GM12872 (cell line): ENCODE measurements at regions not wholly inside any gene's neighbourhood (a gene's known extent, or its start where the extent isn't known, plus 50 kb on each side); places are given as distances from the start of the nearest gene placed in this dataset.

Experiments
- CTCF ChIP-seq: IDR thresholded peaks from 3 replicates; pipeline ENCODE4 v1.5.1; 2011; ENCODE audit warnings: low read depth, mild to moderate bottlenecking, low read length, moderate library complexity; ENCODE audit not compliant: insufficient read depth

- no peak for TF ChIP-seq CTCF
Observed at GRCh38 chr14:54317391-54317790, 79.4 kb upstream of the CDKN3 start.

- TF ChIP-seq CTCF, result no peak
Observed at GRCh38 chr14:54322246-54322645, 74.6 kb upstream of the CDKN3 start.

- no peak for TF ChIP-seq CTCF
Observed at GRCh38 chr14:54322701-54323337, 74.0 kb upstream of the CDKN3 start.

DNA sequence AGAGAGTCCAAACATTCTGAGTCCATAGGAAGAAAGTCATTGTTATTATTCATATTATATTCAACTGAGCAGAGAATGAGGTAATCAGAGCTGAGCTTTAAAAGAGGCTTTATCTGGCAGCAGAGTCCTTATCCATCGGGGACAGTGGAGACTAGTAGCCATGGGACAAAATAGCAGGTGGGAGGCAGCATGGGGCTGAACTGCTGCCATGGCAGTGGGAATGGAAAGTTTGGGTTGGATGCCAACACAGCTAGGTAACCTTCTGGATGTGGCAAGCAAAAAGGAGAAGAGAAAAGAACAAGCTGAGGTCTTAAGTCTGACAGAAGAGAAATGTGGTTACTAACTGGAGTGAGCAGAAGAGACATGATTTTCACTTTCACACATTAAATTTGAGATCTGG is 71.0 kb upstream of the CDKN3 start:
- TF ChIP-seq CTCF, result no peak

DNA sequence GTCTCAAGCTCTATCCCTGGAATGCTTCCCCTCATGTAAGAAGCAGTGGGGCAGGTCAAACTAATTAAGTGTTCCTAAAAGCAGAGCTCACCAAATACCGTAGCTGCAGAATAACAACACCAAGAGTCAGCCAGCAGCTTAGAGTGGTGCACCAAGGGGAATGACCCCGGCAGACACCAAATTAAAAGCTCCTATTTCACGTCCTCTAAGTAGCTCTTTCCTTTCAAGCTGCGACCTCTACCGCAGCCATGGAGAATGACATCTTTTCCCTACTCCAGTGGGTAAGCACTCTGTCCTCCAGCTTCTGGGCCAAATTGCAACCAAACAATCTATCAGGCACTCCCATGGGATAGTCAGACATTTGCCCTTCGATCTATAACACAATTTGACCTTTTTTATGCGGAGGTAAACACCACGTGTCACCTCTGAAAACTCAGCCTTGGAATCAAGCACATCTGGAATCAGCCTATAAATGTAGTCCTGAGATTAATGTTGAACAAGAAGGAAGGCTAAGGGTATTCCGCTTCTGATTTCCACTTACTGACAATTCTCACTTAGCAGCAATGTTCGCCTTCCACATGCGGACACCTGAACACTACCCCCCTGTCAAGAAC is 67.6 kb upstream of the CDKN3 start:
- peak; percentile 85 for TF ChIP-seq CTCF

DNA sequence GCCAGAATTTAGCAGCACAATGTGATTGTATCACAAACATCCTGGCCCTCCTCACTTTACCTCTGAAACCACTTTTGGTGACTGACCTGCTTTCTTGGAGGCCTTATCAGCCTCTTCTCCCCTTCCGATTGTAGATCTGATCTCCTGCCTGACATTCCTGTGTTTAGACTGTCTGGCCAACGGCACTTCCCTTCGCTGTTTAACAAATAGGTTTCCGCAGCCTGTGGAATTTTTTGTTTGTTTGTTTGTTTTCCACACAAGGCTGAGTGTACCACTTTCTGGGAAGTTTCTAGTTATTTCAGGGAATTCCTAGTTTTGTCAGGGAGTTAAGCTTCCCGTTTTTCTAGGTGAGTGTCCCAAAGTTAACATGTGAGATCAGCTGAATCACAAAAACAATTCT is 65.9 kb upstream of the CDKN3 start:
- TF ChIP-seq CTCF, result no peak

GRCh38 chr14:54331516-54331915 is 65.3 kb upstream of the CDKN3 start:
- TF ChIP-seq CTCF, result no peak
